ENCODE measurements at regions not wholly inside any gene's neighbourhood (a gene's known extent, or its start where the extent isn't known, plus 50 kb on each side); places are given as distances from the start of the nearest gene placed in this dataset.

DNA sequence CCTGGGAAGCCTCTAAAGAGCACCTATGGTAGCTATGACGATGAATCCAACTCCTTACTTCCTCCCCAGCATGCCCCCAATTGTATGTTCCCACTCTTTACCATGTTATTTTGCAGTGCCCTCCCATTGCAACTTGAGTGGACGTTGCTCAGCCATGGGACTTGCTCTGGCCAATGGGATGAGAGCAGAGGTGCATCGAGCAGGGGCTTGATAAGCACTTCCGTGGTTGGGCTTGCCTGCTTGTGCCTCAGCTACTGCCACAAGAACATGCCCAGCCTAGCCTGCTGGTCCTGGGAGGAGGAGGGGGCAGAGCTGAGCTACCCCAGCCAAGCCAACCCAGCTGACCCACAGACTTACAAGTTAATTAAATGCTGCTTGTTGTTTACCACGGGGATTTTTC, 71.1 kb upstream of the CTNNBL1 start:
- no peak for TF ChIP-seq JUNB (IDR thresholded peaks at IDR 0.05; ENCODE audit: unreplicated experiment)
- no peak for TF ChIP-seq CTCF (conservative IDR thresholded peaks at IDR 0.05; ENCODE audit: low read depth in 2 of 2)
- no peak for TF ChIP-seq EZH2 (IDR thresholded peaks at IDR 0.05; ENCODE audit: low read depth, unreplicated experiment)
- no peak for TF ChIP-seq POLR2AphosphoS5 (IDR thresholded peaks at IDR 0.05; ENCODE audit: low read depth)
- no peak for TF ChIP-seq EZH2phosphoT487 (IDR thresholded peaks at IDR 0.05; ENCODE audit: unreplicated experiment)
- no peak for TF ChIP-seq ZNF462 (CRISPR knock-in tag; IDR thresholded peaks at IDR 0.05)
- no peak for TF ChIP-seq REST (IDR thresholded peaks at IDR 0.05; ENCODE audit: unreplicated experiment)
- TF ChIP-seq ZNF331 (CRISPR knock-in tag; IDR thresholded peaks at IDR 0.05; ENCODE audit: low read depth), result no peak

Measured in GM23338 (cell line).